ENCODE measurements at regions not wholly inside any gene's neighbourhood (a gene's known extent, or its start where the extent isn't known, plus 50 kb on each side); places are given as distances from the start of the nearest gene placed in this dataset.

DNA sequence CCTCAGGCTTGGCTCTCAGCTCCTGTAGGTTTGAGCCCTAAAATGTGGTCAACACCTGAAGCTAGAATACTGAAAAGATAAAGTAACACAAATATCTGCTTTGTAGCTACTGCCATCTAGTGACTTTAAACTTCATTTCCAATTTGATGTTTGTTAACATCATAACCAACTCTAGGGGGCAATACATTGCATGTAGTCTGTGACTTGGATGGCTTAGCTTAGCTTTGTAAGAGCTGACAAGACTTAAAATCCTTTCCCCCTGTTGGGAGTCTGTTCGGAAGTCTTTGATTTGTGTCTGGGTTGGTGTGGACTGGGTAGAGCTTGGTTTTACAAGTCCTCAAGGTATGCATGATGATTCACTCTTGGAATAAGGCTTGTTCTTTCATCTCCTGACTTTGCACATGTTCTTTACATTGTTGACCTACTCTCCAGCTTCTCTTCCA, 51.7 kb downstream of the SCN11A start:
- Histone ChIP-seq H3K27me3 (ENCODE audit: control insufficient read depth, insufficient read depth, low read length) (no peaks in the 10 kb centered on the region), H3K36me3 (ENCODE audit: control insufficient read depth, insufficient read depth, low read length) (no peaks in the 10 kb centered on the region), H3K4me3 (ENCODE audit: low read depth, low read length) (no peak overlapping the region), H3K9me3 (ENCODE audit: control insufficient read depth, insufficient read depth, low read length) (no peaks in the 10 kb centered on the region), H3K27ac (ENCODE audit: low read depth, low read length) (no peak overlapping the region), H3K4me1 (ENCODE audit: control insufficient read depth, insufficient read depth, low read length) (no peaks in the 10 kb centered on the region)
- no CpG with 5 or more reads among the region's 1 CpG for WGBS (ENCODE audit: insufficient coverage)
- DNase-seq (ENCODE audit: low read depth in 4 of 6, low spot score in 6 of 6) = peak; percentile 23 to 91 (median 47)

DNA sequence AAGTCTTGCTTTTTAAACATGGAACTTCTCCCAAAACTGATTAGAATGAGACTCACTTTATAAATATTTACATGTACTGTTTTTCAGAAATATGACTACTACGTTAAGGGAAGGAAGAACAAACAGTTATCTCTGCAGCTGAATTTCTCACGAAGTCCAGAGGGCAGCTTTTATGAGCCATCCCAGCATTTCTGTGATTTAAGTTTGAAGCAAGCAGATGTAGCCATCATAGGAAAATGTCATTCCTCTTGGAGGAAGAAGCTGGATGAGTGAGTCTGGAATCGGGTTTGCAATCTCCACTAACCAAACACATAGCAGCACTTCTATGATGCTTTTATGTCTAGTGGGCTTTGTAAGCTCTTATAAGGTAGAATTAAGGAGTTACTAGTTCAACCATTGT, 53.7 kb downstream of the SCN11A start:
- Histone ChIP-seq H3K27me3 (ENCODE audit: control insufficient read depth, insufficient read depth, low read length) (no peaks in the 10 kb centered on the region), H3K4me3 (ENCODE audit: low read depth, low read length) (no peak overlapping the region), H3K9me3 (ENCODE audit: control insufficient read depth, insufficient read depth, low read length) (no peaks in the 10 kb centered on the region), H3K36me3 (ENCODE audit: control insufficient read depth, insufficient read depth, low read length) (no peaks in the 10 kb centered on the region), H3K27ac (ENCODE audit: low read depth, low read length) (no peak overlapping the region), H3K4me1 (ENCODE audit: control insufficient read depth, insufficient read depth, low read length) (no peaks in the 10 kb centered on the region)
- no peak for DNase-seq (ENCODE audit: low read depth in 4 of 6, low spot score in 6 of 6)
- 100% methylated on average over 1 of the region's 3 CpGs for WGBS (ENCODE audit: insufficient coverage)

DNA sequence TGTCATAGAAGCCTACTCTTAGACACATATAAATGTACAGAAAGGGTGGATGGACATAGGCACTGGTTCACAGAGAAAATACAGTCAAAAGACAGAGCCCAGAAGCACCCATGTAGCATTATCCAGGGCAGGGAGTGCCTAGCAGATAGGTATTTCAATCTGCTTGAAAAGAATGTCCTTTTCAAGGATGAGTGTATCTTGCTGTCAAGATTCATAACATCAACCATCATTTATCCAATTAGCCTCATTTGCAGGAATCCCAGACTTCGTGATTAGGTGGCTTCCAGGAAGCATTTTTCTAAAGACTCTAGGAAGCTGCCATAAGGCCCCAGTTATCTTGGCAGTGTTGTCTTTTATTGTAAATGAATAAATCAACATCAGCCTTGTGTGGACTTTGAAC, 55.6 kb downstream of the SCN11A start:
- DNase-seq (ENCODE audit: low read depth in 4 of 6, low spot score in 6 of 6) = no peak
- Histone ChIP-seq H3K36me3 (ENCODE audit: control insufficient read depth, insufficient read depth, low read length) (no peaks in the 10 kb centered on the region), H3K4me1 (ENCODE audit: control insufficient read depth, insufficient read depth, low read length) (no peaks in the 10 kb centered on the region), H3K4me3 (ENCODE audit: low read depth, low read length) (no peak overlapping the region), H3K27ac (ENCODE audit: low read depth, low read length) (no peak overlapping the region), H3K9me3 (ENCODE audit: control insufficient read depth, insufficient read depth, low read length) (no peaks in the 10 kb centered on the region), H3K27me3 (ENCODE audit: control insufficient read depth, insufficient read depth, low read length) (no peaks in the 10 kb centered on the region)
- WGBS (ENCODE audit: insufficient coverage) = no CpG with 5 or more reads among the region's 1 CpG

DNA sequence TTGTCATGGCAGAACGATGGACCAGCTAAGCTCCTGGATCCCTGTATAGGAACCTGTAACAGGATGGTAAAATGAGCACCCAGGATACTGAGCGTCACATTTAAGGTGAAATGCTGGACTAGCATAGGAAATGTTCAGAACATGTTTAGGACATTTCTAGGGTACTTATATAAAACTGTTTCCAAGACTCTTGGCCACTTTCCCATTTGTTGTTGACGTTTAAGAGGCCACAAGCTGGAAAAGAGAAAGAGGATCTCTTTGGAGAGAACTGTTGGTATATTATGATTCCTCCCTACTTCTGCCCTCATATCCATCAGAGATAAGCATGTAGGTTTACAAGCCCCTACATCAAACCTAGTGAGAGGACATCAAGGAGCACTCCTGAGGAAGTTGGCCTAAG, 57.5 kb downstream of the SCN11A start:
- H3K9me3 ChIP-seq (ENCODE audit: control insufficient read depth, insufficient read depth, low read length) = no peaks in the 10 kb centered on the region
- H3K27me3 ChIP-seq (ENCODE audit: control insufficient read depth, insufficient read depth, low read length) = no peaks in the 10 kb centered on the region
- H3K27ac ChIP-seq (ENCODE audit: low read depth, low read length) = no peak overlapping the region
- no peak for DNase-seq (ENCODE audit: low read depth in 4 of 6, low spot score in 6 of 6)
- peaks cover 5% of the 10 kb centered on the region for H3K4me1 ChIP-seq (ENCODE audit: control insufficient read depth, insufficient read depth, low read length)
- 100% methylated on average over 1 of the region's 3 CpGs for WGBS (ENCODE audit: insufficient coverage)
- H3K4me3 ChIP-seq (ENCODE audit: low read depth, low read length) = no peak overlapping the region
- no peaks in the 10 kb centered on the region for H3K36me3 ChIP-seq (ENCODE audit: control insufficient read depth, insufficient read depth, low read length)

DNA sequence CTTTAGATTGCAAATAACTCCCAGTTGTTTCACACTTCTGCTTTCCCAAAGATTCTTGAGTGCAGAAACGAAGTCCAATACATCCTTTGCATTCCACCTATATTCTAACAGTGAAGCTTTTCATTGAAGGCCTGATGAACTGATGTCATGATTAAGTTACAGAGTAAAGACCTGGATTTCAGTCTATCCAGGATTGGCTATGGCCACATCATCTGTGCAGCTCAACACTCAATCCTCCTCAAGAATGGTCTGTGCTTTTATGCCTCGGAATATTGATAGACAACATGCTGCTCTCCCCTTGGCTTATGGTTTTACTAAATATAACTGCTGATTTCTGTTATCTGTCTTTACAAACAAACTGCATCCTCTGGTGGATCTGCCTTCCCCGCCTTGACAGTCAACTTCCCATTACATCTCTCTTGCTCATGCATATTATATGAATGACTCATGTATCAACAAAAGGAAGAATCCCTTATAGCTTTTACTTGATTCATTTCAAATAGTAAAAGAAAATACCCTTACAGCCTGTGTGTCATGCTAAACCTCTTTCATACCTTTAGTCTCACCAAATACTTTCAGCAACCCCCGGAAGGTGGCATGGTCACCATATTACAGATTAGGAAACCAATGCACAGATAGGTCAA, 59.5 kb downstream of the SCN11A start:
- WGBS (ENCODE audit: insufficient coverage) = 87% methylated on average over 2 of the region's 4 CpGs
- Histone ChIP-seq H3K27me3 (ENCODE audit: control insufficient read depth, insufficient read depth, low read length) (no peaks in the 10 kb centered on the region), H3K4me1 (ENCODE audit: control insufficient read depth, insufficient read depth, low read length) (peaks cover 5% of the 10 kb centered on the region), H3K9me3 (ENCODE audit: control insufficient read depth, insufficient read depth, low read length) (no peaks in the 10 kb centered on the region), H3K27ac (ENCODE audit: low read depth, low read length) (no peak overlapping the region), H3K4me3 (ENCODE audit: low read depth, low read length) (no peak overlapping the region), H3K36me3 (ENCODE audit: control insufficient read depth, insufficient read depth, low read length) (no peaks in the 10 kb centered on the region)
- DNase-seq (ENCODE audit: low read depth in 4 of 6, low spot score in 6 of 6) = no peak

DNA sequence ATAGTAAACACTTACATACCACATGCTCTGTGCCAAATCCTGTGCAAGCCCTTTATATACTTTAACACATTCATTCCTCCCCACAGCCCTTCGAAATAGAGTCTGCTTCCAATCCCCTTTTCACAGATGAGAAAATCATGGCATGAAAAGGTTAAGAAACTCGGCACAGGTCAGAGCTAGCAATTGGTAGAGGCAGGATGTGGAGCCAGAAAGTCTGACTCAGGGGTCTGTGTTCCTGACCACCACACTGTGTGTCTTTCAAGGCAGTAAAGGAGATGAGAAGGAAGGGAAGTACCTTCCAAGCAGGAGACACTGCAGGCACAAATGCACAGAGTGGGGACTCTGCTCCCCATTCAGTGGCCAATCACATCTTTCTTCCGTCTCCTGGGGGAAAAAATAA, 61.1 kb downstream of the SCN11A start:
- WGBS (ENCODE audit: insufficient coverage) = 43% methylated on average over 1 of the region's 3 CpGs
- Histone ChIP-seq H3K4me3 (ENCODE audit: low read depth, low read length) (no peak overlapping the region), H3K27ac (ENCODE audit: low read depth, low read length) (no peak overlapping the region), H3K36me3 (ENCODE audit: control insufficient read depth, insufficient read depth, low read length) (no peaks in the 10 kb centered on the region), H3K27me3 (ENCODE audit: control insufficient read depth, insufficient read depth, low read length) (no peaks in the 10 kb centered on the region), H3K9me3 (ENCODE audit: control insufficient read depth, insufficient read depth, low read length) (no peaks in the 10 kb centered on the region), H3K4me1 (ENCODE audit: control insufficient read depth, insufficient read depth, low read length) (peaks cover 5% of the 10 kb centered on the region)
- no peak for DNase-seq (ENCODE audit: low read depth in 4 of 6, low spot score in 6 of 6)

DNA sequence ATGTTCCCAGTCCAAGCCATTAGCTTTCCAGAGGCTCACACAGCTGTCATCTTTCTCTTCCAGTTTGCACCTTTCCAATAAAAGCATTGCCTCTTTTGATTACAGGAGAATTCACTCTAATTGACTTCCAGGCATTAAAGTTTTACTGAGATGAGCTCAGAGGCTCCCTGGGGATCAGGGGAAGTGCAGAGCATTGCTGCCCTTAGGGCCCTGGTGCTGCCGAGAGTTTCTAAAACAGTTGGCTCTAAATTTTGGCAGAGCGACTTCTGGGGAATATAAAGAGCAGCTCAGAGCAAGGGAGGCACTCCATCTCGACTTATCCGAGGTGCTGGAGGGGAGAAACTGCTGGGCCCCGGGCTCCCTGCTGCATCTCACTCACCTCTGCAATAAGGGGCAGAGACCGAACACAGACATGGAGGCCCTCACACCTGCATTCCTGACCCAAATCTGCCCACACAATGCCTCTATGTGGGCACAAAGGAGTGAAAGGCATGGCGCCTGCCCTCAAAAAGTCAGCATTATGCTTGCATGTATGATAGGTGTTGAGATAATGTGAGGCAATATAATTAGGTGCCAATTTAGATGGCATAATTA, 61.7 kb downstream of the SCN11A start:
- Histone ChIP-seq H3K4me1 (ENCODE audit: control insufficient read depth, insufficient read depth, low read length) (peaks cover 5% of the 10 kb centered on the region), H3K27me3 (ENCODE audit: control insufficient read depth, insufficient read depth, low read length) (no peaks in the 10 kb centered on the region), H3K4me3 (ENCODE audit: low read depth, low read length) (no peak overlapping the region), H3K9me3 (ENCODE audit: control insufficient read depth, insufficient read depth, low read length) (no peaks in the 10 kb centered on the region), H3K36me3 (ENCODE audit: control insufficient read depth, insufficient read depth, low read length) (no peaks in the 10 kb centered on the region), H3K27ac (ENCODE audit: low read depth, low read length) (no peak overlapping the region)
- DNase-seq (ENCODE audit: low read depth in 4 of 6, low spot score in 6 of 6) = peak in 2 of 6 donors; percentile 7 to 77
- WGBS (ENCODE audit: insufficient coverage) = 26% methylated on average over 4 of the region's 7 CpGs

DNA sequence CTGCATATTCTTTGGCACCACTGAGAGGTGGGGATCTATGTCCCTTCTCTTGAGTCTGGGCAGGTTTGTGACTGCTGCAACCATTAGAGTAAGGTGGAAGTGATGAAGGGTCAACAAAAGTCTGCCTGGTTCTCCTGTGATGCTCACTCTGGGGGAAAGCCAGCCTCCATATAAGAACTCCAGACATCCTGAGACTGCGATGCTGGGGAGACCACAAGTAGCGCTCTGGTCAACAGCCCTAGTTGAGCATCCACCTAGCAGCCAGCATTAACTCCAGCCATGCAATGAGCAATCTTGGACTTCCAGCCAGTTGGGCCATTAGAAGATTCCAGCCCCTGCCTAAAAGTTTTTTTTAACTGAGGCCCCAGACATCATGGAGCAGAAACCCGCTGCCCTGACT, 62.8 kb downstream of the SCN11A start:
- H3K4me3 ChIP-seq (ENCODE audit: low read depth, low read length) = no peak overlapping the region
- H3K27ac ChIP-seq (ENCODE audit: low read depth, low read length) = no peak overlapping the region
- WGBS (ENCODE audit: insufficient coverage) = 94% methylated on average over 2 of the region's 3 CpGs
- H3K36me3 ChIP-seq (ENCODE audit: control insufficient read depth, insufficient read depth, low read length) = no peaks in the 10 kb centered on the region
- no peak for DNase-seq (ENCODE audit: low read depth in 4 of 6, low spot score in 6 of 6)
- peaks cover 5% of the 10 kb centered on the region for H3K4me1 ChIP-seq (ENCODE audit: control insufficient read depth, insufficient read depth, low read length)
- no peaks in the 10 kb centered on the region for H3K9me3 ChIP-seq (ENCODE audit: control insufficient read depth, insufficient read depth, low read length)
- H3K27me3 ChIP-seq (ENCODE audit: control insufficient read depth, insufficient read depth, low read length) = no peaks in the 10 kb centered on the region

DNA sequence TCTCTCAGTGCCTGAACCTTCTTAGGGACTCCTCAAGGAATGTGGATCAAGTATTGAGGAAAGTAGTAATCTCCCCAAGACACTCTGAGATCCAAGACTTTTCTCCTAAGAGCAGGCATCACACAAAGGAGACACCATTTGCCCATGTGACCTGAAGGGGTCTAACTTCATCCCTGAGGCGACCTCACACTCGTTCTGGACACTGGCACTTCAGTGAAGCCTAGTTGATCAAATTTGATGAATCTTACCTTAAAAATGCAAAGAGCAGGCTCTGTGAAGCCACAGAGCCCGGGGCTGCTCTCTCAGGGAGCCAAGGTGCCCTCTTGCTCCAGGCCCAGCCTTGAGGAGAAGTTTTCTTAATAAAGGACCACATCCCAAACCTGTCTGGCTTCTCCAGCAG, 64.3 kb downstream of the SCN11A start:
- Histone ChIP-seq H3K36me3 (ENCODE audit: control insufficient read depth, insufficient read depth, low read length) (no peaks in the 10 kb centered on the region), H3K27me3 (ENCODE audit: control insufficient read depth, insufficient read depth, low read length) (no peaks in the 10 kb centered on the region), H3K4me1 (ENCODE audit: control insufficient read depth, insufficient read depth, low read length) (peaks cover 5% of the 10 kb centered on the region), H3K27ac (ENCODE audit: low read depth, low read length) (no peak overlapping the region), H3K4me3 (ENCODE audit: low read depth, low read length) (no peak overlapping the region), H3K9me3 (ENCODE audit: control insufficient read depth, insufficient read depth, low read length) (no peaks in the 10 kb centered on the region)
- WGBS (ENCODE audit: insufficient coverage) = 52% methylated on average over 3 of the region's 3 CpGs
- DNase-seq (ENCODE audit: low read depth in 4 of 6, low spot score in 6 of 6) = no peak

DNA sequence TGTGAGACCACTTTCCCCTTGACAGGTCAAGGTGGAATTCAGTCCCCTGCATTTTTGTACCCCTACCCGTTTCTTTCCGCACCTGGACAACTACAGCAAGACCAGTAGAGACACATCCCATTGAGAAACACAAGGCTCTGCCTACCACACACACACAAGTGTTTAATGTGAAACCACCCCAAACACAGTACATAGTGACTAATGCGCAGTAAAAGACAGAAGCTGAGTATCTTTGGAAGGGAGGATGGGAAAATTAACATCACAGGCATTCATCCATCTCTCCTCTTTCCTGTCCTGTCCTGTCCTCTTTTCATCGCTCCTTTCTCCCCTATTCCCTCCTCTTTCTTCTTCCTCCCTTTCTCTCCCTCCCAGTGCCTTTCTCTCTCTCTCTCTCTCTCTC, 64.8 kb downstream of the SCN11A start:
- 100% methylated on average over 1 of the region's 4 CpGs for WGBS (ENCODE audit: insufficient coverage)
- no peak for DNase-seq (ENCODE audit: low read depth in 4 of 6, low spot score in 6 of 6)
- Histone ChIP-seq H3K27me3 (ENCODE audit: control insufficient read depth, insufficient read depth, low read length) (no peaks in the 10 kb centered on the region), H3K36me3 (ENCODE audit: control insufficient read depth, insufficient read depth, low read length) (no peaks in the 10 kb centered on the region), H3K9me3 (ENCODE audit: control insufficient read depth, insufficient read depth, low read length) (no peaks in the 10 kb centered on the region), H3K27ac (ENCODE audit: low read depth, low read length) (no peak overlapping the region), H3K4me3 (ENCODE audit: low read depth, low read length) (no peak overlapping the region), H3K4me1 (ENCODE audit: control insufficient read depth, insufficient read depth, low read length) (peaks cover 5% of the 10 kb centered on the region)

Data from spinal cord (tissue), 9 donors.